Trophoblast cell (in vitro differentiated cells and primary cell): ENCODE measurements at regions not wholly inside any gene's neighbourhood (a gene's known extent, or its start where the extent isn't known, plus 50 kb on each side); places are given as distances from the start of the nearest gene placed in this dataset.

Experiments used
- DNase-seq, 2 donors: peaks; one replicate each; pipeline ENCODE4 v3.0.0-alpha.2; 2016
- H2AFZ ChIP-seq: 2 replicates; pipeline ENCODE4 v1.6.1; 2013; ENCODE audit warnings: low read length, moderate library complexity, mild to moderate bottlenecking; ENCODE audit not compliant: insufficient read depth, poor library complexity
- H2AK5ac ChIP-seq: 2 replicates; pipeline ENCODE4 v1.6.1; 2013; ENCODE audit warnings: mild to moderate bottlenecking, low read length
- H2BK120ac ChIP-seq: 2 replicates; pipeline ENCODE4 v1.6.1; 2013; ENCODE audit warnings: low read length, mild to moderate bottlenecking, moderate library complexity; ENCODE audit not compliant: insufficient read depth, poor library complexity
- H2BK12ac ChIP-seq: 2 replicates; pipeline ENCODE4 v1.6.1; 2013; ENCODE audit warnings: mild to moderate bottlenecking, low read length, moderate library complexity
- H2BK5ac ChIP-seq: 2 replicates; pipeline ENCODE4 v1.6.1; 2013; ENCODE audit warnings: low read length, low read depth, moderate library complexity, mild to moderate bottlenecking; ENCODE audit not compliant: poor library complexity
- H3K14ac ChIP-seq: 2 replicates; pipeline ENCODE4 v1.6.1; 2013; ENCODE audit warnings: mild to moderate bottlenecking, low read length
- H3K18ac ChIP-seq: 2 replicates; pipeline ENCODE4 v1.6.1; 2013; ENCODE audit warnings: mild to moderate bottlenecking, low read length
- H3K23ac ChIP-seq: 2 replicates; pipeline ENCODE4 v1.6.1; 2013; ENCODE audit warnings: low read length
- H3K27ac ChIP-seq: 2 replicates; pipeline ENCODE4 v1.5.1; 2013; ENCODE audit warnings: low read depth, mild to moderate bottlenecking, inconsistent platforms, low read length, moderate library complexity
- H3K27me3 ChIP-seq: 2 replicates; pipeline ENCODE4 v1.6.1; 2013; ENCODE audit warnings: inconsistent platforms, mild to moderate bottlenecking, low read length, moderate library complexity; ENCODE audit not compliant: insufficient read depth
- H3K36me3 ChIP-seq, 2 experiments: 1 replicate in 1 of 2; 2 replicates in 1 of 2; pipeline ENCODE4 v1.6.1; 2013; ENCODE audit warnings: low read length in 2 of 2, mild to moderate bottlenecking in 2 of 2, moderate library complexity in 1 of 2; ENCODE audit not compliant: insufficient read depth in 2 of 2, control insufficient read depth in 1 of 2
- H3K4ac ChIP-seq: 2 replicates; pipeline ENCODE4 v1.6.1; 2013; ENCODE audit warnings: low read depth, mild to moderate bottlenecking, low read length, moderate library complexity
- H3K4me1 ChIP-seq, 2 experiments: 1 replicate in 1 of 2; 2 replicates in 1 of 2; pipeline ENCODE4 v1.6.1; 2013; ENCODE audit warnings: low read length in 2 of 2, mild to moderate bottlenecking in 2 of 2, moderate library complexity in 1 of 2; ENCODE audit not compliant: insufficient read depth in 2 of 2, control insufficient read depth in 1 of 2
- H3K4me2 ChIP-seq: 2 replicates; pipeline ENCODE4 v1.6.1; 2013; ENCODE audit warnings: inconsistent platforms, mild to moderate bottlenecking, low read length, moderate library complexity
- H3K4me3 ChIP-seq: 2 replicates; pipeline ENCODE4 v1.5.1; 2013; ENCODE audit warnings: mild to moderate bottlenecking, low read depth, low read length, inconsistent platforms
- H3K79me1 ChIP-seq: one replicate; pipeline ENCODE4 v1.6.1; 2013; ENCODE audit warnings: low read length
- H3K79me2 ChIP-seq: 2 replicates; pipeline ENCODE4 v1.6.1; 2013; ENCODE audit warnings: low read length, mild to moderate bottlenecking; ENCODE audit not compliant: control insufficient read depth, insufficient read depth, poor library complexity
- H3K9ac ChIP-seq: 2 replicates; pipeline ENCODE4 v1.6.1; 2013; ENCODE audit warnings: mild to moderate bottlenecking, low read length
- H3K9me3 ChIP-seq: 2 replicates; pipeline ENCODE4 v1.6.1; 2013; ENCODE audit warnings: low read depth, mild to moderate bottlenecking, control low read depth, inconsistent platforms, low read length; ENCODE audit not compliant: insufficient read depth
- H4K12ac ChIP-seq: 2 replicates; pipeline ENCODE4 v1.6.1; 2013; ENCODE audit warnings: low read depth, mild to moderate bottlenecking, low read length, moderate library complexity
- H4K8ac ChIP-seq: 2 replicates; pipeline ENCODE4 v1.6.1; 2013; ENCODE audit warnings: low read depth, mild to moderate bottlenecking, low read length, moderate library complexity
- H4K91ac ChIP-seq: one replicate; pipeline ENCODE4 v1.6.1; 2013; ENCODE audit warnings: low read depth, mild to moderate bottlenecking, low read length, moderate library complexity
- WGBS: extraction: QIAGEN DNeasy Blood & Tissue Kit; methylation state at CpG from one replicate; pipeline ENCODE4 v1.1.7; 2013; ENCODE audit warnings: missing lambda C conversion rate; ENCODE audit not compliant: insufficient read length, insufficient coverage; ENCODE audit errors: extremely low coverage; 5-methylcytosine and 5-hydroxymethylcytosine counted together

- Histone ChIP-seq H2BK5ac (no peak overlapping the region), H3K23ac (no peak overlapping the region), H4K91ac (no peak overlapping the region), H3K14ac (no peak overlapping the region), H3K27me3 (no peaks in the 10 kb centered on the region), H3K9me3 (no peaks in the 10 kb centered on the region), H4K8ac (no peak overlapping the region), H3K4ac (no peak overlapping the region), H3K79me1 (no peaks in the 10 kb centered on the region), H3K9ac (no peak overlapping the region), H3K4me3 (no peak overlapping the region), H3K18ac (no peak overlapping the region), H3K79me2 (no peaks in the 10 kb centered on the region), H2BK120ac (no peak overlapping the region), H3K4me1 (no peaks in the 10 kb centered on the region), H2AFZ (no peak overlapping the region), H2BK12ac (no peak overlapping the region), H3K4me2 (no peak overlapping the region), H3K27ac (no peak overlapping the region), H3K36me3 (no peaks in the 10 kb centered on the region), H2AK5ac (no peak overlapping the region), H4K12ac (no peak overlapping the region)
- DNase-seq, result no peak
- no CpG with 5 or more reads among the region's 1 CpG for WGBS
Measured at GRCh38 chr7:120201290-120201689, 71.7 kb upstream of the KCND2 start.

DNA sequence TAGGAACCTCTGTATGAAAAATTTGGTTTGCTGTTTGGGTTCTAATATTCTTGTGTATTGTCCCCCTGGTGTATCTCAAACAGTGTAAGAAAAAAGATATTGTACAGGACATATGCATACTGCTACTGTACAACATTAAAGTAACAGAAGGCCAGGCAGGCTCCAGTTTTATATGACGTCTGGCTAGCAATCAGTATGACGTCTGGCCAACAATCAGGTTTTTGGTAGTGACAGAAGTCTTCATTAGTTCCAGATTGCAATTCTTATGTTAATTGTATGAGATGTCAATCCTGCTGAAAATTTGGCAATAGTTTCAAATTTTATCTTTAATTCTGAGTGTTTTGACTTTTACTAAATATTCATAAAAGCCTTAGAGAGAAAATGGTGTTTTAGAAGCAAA is 67.9 kb upstream of the KCND2 start:
- WGBS, result no CpG with 5 or more reads among the region's 2 CpGs
- Histone ChIP-seq H2AFZ (no peak overlapping the region), H4K8ac (no peak overlapping the region), H4K12ac (no peak overlapping the region), H3K9me3 (peaks cover 2% of the 10 kb centered on the region), H2AK5ac (no peak overlapping the region), H2BK120ac (no peak overlapping the region), H3K4me3 (no peak overlapping the region), H3K9ac (no peak overlapping the region), H3K36me3 (no peaks in the 10 kb centered on the region), H3K27ac (no peak overlapping the region), H3K4me1 (no peaks in the 10 kb centered on the region), H3K79me1 (no peaks in the 10 kb centered on the region), H3K23ac (no peak overlapping the region), H2BK12ac (no peak overlapping the region), H3K79me2 (no peaks in the 10 kb centered on the region), H2BK5ac (no peak overlapping the region), H3K18ac (no peak overlapping the region), H3K4ac (no peak overlapping the region), H3K14ac (no peak overlapping the region), H4K91ac (no peak overlapping the region), H3K4me2 (no peak overlapping the region), H3K27me3 (no peaks in the 10 kb centered on the region)
- DNase-seq, result no peak

DNA sequence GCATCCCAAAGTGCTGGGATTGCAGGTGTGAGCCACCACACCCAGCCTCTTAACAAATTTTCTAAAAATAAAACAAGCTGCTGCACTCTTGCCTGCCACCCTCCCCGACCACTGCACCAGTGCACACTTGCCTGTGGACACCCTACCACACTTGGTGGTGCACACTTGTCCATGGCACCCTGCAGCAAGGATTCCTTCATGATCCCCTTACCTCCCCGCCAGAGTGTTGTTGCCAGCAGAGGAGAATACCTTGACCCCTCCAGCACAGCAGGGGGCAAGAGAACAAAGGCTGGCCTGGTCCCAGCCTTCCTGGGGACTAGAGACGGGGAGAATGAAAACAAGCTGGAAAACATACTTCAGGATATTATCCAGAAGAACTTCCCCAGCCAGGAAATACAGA is 65.9 kb upstream of the KCND2 start:
- H2BK12ac ChIP-seq, result no peak overlapping the region
- H4K91ac ChIP-seq, result no peak overlapping the region
- no peaks in the 10 kb centered on the region for H3K79me2 ChIP-seq
- no peak overlapping the region for H2BK5ac ChIP-seq
- no peaks in the 10 kb centered on the region for H3K79me1 ChIP-seq
- H2BK120ac ChIP-seq, result no peak overlapping the region
- H3K4me3 ChIP-seq, result no peak overlapping the region
- no CpG with 5 or more reads among the region's 3 CpGs for whole genome bisulfite sequencing
- H3K9me3 ChIP-seq, result peaks cover 2% of the 10 kb centered on the region
- no peak overlapping the region for H3K18ac ChIP-seq
- no peak overlapping the region for H3K14ac ChIP-seq
- H2AK5ac ChIP-seq, result no peak overlapping the region
- H4K8ac ChIP-seq, result no peak overlapping the region
- no peak overlapping the region for H4K12ac ChIP-seq
- no peak overlapping the region for H3K9ac ChIP-seq
- no peak for DNase-seq
- no peak overlapping the region for H2AFZ ChIP-seq
- no peaks in the 10 kb centered on the region for H3K4me1 ChIP-seq
- H3K4me2 ChIP-seq, result no peak overlapping the region
- H3K27ac ChIP-seq, result no peak overlapping the region
- no peaks in the 10 kb centered on the region for H3K36me3 ChIP-seq
- no peak overlapping the region for H3K4ac ChIP-seq
- H3K23ac ChIP-seq, result no peak overlapping the region
- no peaks in the 10 kb centered on the region for H3K27me3 ChIP-seq

DNA sequence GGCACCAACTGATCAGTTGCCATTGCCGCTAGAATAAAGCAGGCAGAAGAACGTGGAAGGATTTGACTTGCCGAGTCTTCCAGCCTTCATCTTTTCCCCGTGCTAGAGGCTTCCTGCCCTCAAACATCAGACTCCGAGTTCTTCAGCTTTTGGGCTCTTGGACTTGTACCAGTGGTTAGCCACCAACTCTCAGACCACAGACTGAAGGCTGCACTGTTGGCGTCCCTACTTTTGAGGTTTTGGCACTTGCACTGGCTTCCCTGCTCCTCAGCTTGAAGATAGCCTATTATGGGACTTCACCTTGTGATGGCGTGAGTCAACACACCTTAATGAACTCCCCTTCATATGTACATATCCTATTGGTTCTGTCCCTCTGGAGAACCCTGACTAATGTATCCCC is 57.3 kb upstream of the KCND2 start:
- Histone ChIP-seq H3K9ac (no peak overlapping the region), H2AK5ac (no peak overlapping the region), H3K18ac (no peak overlapping the region), H2BK120ac (no peak overlapping the region), H3K79me2 (no peaks in the 10 kb centered on the region), H2AFZ (no peak overlapping the region), H3K36me3 (no peaks in the 10 kb centered on the region), H3K23ac (no peak overlapping the region), H3K27me3 (no peaks in the 10 kb centered on the region), H3K4me1 (no peaks in the 10 kb centered on the region), H3K27ac (no peak overlapping the region), H3K4me3 (no peak overlapping the region), H2BK12ac (no peak overlapping the region), H3K79me1 (no peaks in the 10 kb centered on the region), H4K91ac (no peak overlapping the region), H3K4me2 (no peak overlapping the region), H4K8ac (no peak overlapping the region), H3K9me3 (peaks cover 1% of the 10 kb centered on the region), H3K14ac (no peak overlapping the region), H2BK5ac (no peak overlapping the region), H3K4ac (no peak overlapping the region), H4K12ac (no peak overlapping the region)
- no peak for DNase-seq
- WGBS, result no CpG with 5 or more reads among the region's 7 CpGs
